ENCODE measurements at regions not wholly inside any gene's neighbourhood (a gene's known extent, or its start where the extent isn't known, plus 50 kb on each side); places are given as distances from the start of the nearest gene placed in this dataset.
"Not testable (repeated sequence)": the region's sequence is repeated elsewhere in the genome, so short reads cannot be mapped to it uniquely, and the experiment has no call there.

DNA sequence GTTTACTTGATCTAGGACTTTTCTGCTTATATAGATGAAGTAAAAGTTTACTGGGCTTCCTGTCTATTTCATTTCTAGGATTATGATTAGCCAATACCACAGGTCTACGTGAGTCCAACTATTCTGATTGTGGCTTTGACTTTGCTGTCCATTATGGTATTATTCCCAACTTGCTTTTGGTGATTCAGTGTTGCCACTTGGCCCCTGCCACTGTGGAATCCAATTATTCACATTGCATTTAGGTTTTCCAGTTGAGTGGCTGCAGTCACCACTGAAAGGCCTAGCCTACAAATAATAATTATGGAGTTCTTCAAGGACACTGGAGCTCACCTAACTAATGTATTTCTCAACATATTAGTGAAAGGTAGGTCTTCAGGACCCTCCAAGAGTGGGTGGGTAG is 574.3 kb upstream of the USP24 start:
- no peaks in the 10 kb centered on the region for H3K4me1 Mint-ChIP-seq
- ATAC-seq (replicated peaks) = no peak
- no peak overlapping the region for H3K27ac Mint-ChIP-seq
- H3K27me3 Mint-ChIP-seq = no peaks in the 10 kb centered on the region
- no peak overlapping the region for H3K4me3 Mint-ChIP-seq
- peaks cover 0 to 3% of the 10 kb centered on the region in 2 donors for H3K9me3 Mint-ChIP-seq
- no peak for DNase-seq
- H3K36me3 Mint-ChIP-seq = no peaks in the 10 kb centered on the region

DNA sequence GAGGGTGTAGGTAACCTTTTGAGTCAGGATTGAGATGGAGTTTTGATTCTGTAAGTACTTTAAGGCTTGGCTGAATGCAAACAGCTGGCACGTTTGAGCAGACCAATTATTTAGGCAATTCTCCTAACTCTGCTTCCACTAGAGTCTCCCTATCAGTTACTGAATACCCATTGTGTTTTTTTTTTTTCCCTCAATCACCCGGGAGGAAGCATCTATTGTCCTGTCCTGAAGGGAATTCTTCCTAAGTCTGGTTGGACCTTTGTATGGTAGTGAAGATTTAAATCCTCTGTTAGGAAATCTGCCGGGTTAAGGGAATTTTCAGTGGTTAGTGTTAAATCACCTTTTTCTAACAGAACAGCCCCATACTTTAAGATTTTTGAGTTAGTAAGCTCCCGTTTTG is 571.2 kb upstream of the USP24 start:
- Mint-ChIP-seq H3K27me3 (no peaks in the 10 kb centered on the region), H3K27ac (no peak overlapping the region), H3K4me1 (no peaks in the 10 kb centered on the region), H3K4me3 (no peak overlapping the region), H3K36me3 (no peaks in the 10 kb centered on the region), H3K9me3 (peaks cover 0 to 3% of the 10 kb centered on the region in 2 donors)
- no peak for DNase-seq
- no peak for ATAC-seq (replicated peaks)

DNA sequence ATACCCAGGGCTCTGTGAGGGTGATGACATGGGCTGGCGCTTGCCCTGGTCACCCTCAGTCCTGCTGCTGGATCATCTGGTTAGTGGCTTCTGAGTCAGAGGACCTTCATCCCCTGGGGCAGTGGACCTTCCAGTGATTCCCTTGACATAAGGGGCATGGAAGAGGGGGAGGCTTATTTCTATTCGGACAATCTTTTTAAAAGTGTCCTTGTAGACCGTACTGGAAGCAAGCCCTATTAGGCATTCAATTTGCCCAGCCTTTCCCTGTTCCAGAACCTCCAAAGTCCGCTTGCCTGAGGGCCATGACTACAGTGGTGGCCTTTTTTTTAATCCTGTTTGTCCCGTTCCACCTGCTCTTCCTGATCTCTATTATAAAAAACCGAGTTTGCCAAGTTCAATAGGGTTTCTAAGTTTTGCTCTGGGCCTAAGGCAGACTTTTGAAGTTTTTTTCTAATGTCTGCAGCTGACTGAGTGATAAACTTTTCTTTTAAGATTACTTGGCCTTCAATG is 569.8 kb upstream of the USP24 start:
- not testable (repeated sequence) for H3K4me1 Mint-ChIP-seq; H3K27ac Mint-ChIP-seq; ATAC-seq (replicated peaks); H3K4me3 Mint-ChIP-seq; H3K27me3 Mint-ChIP-seq; DNase-seq; H3K9me3 Mint-ChIP-seq; H3K36me3 Mint-ChIP-seq

DNA sequence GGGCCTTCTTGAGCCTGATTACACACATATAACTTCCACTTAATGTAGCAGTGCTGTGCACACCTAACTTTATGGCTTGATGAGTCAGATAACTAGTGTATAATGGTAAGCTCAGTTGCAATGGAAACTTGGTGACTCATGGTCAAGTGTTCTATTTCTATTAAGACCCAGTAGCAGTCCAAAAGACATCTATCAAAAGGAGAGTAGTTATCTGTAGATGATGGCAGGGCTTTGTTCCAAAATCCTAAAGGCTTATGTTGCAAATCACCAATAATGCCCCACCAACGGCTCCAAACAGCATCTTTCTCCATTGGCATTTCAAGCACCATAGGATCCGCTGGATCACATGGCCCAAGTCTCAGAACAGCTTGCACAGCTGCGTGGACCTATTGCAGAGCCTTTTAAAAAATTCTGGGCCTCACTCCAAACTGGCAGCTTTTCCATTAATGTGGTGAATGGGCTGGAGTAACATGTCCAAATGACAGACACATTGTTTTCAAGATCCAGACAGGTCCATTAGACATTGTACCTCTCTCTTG is 566.8 kb upstream of the USP24 start:
- no peaks in the 10 kb centered on the region for H3K36me3 Mint-ChIP-seq
- H3K27ac Mint-ChIP-seq = no peak overlapping the region
- no peak overlapping the region for H3K4me3 Mint-ChIP-seq
- H3K9me3 Mint-ChIP-seq = peaks cover 0 to 3% of the 10 kb centered on the region in 2 donors
- no peaks in the 10 kb centered on the region for H3K4me1 Mint-ChIP-seq
- ATAC-seq (replicated peaks) (peak in 1 of 2 donors; percentile 12), DNase-seq (no peak)
- H3K27me3 Mint-ChIP-seq = peaks cover 0 to 6% of the 10 kb centered on the region in 2 donors

DNA sequence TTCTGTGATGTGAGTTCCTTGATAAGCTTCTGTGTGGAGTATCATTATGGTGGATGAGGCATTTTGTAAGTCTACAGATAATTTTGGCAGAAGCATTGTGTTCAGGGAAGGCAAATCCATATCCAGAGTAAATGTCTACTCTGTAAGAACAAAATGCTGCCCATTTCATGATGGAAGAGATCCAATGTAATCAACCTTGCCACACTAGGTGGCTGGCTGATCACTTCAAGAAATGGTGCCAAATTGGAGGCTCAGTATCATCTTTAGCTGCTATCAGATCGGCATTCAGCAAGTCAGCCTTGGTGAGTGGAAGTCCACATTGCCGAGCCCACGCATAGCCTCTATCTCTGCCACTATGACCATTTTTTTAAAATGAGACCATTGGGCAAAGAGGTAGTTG is 565.8 kb upstream of the USP24 start:
- no peak overlapping the region for H3K27ac Mint-ChIP-seq
- no peak for ATAC-seq (replicated peaks)
- H3K4me3 Mint-ChIP-seq = no peak overlapping the region
- no peaks in the 10 kb centered on the region for H3K4me1 Mint-ChIP-seq
- DNase-seq = no peak
- peaks cover 0 to 3% of the 10 kb centered on the region in 2 donors for H3K9me3 Mint-ChIP-seq
- H3K36me3 Mint-ChIP-seq = no peaks in the 10 kb centered on the region
- peaks cover 0 to 9% of the 10 kb centered on the region in 2 donors for H3K27me3 Mint-ChIP-seq

DNA sequence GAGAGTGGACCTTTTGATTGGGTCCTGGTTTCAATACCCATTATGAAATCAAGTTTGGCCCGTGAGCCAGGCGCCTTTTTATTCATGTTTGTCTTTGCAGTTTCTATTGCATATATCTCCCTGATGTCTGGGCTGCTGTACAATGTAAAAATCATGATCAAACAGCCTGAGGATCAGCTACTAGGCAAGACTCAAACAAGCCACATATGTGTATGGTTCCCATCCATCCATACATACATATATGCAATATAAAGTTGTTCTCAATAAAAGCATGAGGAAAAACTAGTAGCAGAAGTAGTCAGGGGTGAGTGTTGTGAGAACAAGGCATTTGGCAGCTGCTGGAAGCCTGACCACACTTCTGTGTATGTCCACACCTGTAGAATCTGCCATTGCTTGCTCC is 562.4 kb upstream of the USP24 start:
- peaks cover 5% of the 10 kb centered on the region in 2 donors for H3K9me3 Mint-ChIP-seq
- no peaks in the 10 kb centered on the region for H3K36me3 Mint-ChIP-seq
- H3K27me3 Mint-ChIP-seq = peaks cover 5 to 9% of the 10 kb centered on the region in 2 donors
- H3K4me1 Mint-ChIP-seq = no peaks in the 10 kb centered on the region
- H3K27ac Mint-ChIP-seq = no peak overlapping the region
- DNase-seq = no peak
- no peak overlapping the region for H3K4me3 Mint-ChIP-seq
- no peak for ATAC-seq (replicated peaks)

DNA sequence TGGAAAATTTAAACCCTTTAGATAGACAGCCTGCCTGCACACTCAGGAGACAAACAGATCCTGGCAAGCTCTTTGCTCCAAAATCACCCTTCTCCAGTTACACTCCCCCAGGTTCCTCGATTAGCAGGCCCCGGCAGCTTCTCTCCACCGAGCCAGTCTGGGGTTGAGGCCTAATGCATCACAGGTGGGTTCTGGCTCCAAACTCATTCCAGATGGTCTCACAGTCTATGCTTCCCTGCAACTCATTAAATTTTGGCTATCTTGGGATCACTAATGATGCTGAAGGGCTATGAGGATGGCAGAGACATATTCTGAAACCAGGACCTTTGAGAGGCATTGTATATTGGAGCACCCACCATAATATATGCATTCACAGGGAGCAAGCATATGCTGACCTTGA is 559.8 kb upstream of the USP24 start:
- Mint-ChIP-seq H3K27ac (no peak overlapping the region), H3K36me3 (no peaks in the 10 kb centered on the region), H3K4me1 (no peaks in the 10 kb centered on the region), H3K27me3 (peaks cover 5 to 9% of the 10 kb centered on the region in 2 donors), H3K9me3 (peaks cover 5% of the 10 kb centered on the region in 2 donors), H3K4me3 (no peak overlapping the region)
- DNase-seq (no peak), ATAC-seq (replicated peaks) (no peak)

DNA sequence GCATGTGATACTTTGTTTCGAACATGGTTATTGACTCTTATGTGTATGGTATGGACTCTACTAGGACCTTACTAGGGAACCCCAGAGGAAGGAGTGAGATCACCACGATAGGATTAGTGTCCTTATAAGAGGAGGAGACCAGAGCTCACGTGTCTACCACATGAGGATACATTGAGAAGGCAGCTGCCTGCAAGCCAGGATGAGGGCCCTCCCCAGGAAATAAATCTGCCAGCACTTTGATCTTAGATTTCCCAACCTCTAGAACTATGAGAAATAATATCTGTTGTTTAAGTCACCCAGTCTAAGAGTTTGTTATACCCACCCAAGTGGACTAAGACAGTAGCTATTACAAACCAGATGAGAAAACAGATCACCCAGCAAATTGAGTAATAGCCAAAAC is 559.3 kb upstream of the USP24 start:
- Mint-ChIP-seq H3K4me1 (no peaks in the 10 kb centered on the region), H3K4me3 (no peak overlapping the region), H3K36me3 (no peaks in the 10 kb centered on the region), H3K27me3 (peaks cover 5 to 6% of the 10 kb centered on the region in 2 donors), H3K9me3 (peaks cover 5% of the 10 kb centered on the region in 2 donors), H3K27ac (no peak overlapping the region)
- ATAC-seq (replicated peaks) (no peak), DNase-seq (no peak)

DNA sequence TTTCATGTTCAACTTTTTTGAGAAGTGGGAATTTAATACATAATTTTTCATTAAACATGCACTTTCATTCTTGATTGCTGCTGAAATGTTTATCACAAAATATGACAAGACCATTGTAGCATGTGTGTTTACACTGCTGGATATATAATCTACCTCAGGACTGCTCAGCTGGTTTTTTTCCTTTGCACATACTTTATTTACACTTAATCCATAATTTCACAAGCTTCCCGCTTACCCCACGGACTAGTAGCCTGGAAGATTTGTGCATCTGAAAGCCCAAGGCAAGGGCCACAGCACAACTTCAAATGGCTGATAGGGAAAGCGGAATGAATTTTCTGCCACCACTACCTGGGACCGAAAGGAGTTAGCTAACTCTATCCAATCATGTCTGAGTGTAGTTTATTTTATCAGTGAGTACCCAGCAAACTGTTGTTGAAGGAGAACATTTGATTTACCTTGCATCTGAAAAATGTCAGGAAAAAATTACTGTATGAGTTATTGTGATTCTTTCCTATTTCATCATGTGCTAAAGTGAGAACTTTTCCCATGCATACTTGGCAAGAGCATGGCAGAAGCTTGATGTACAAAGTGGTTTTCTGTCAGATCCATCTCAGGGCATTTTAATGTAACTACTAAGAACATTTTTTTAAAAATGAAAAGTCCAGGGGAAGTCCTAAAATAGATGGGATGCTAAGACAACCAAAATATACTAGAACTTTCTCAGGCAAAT is 558.2 kb upstream of the USP24 start:
- Mint-ChIP-seq H3K36me3 (no peaks in the 10 kb centered on the region), H3K4me3 (no peak overlapping the region), H3K27me3 (peaks cover 5 to 6% of the 10 kb centered on the region in 2 donors), H3K4me1 (no peaks in the 10 kb centered on the region), H3K9me3 (peaks cover 5 to 7% of the 10 kb centered on the region in 2 donors), H3K27ac (no peak overlapping the region)
- no peak for ATAC-seq (replicated peaks)
- no peak for DNase-seq

DNA sequence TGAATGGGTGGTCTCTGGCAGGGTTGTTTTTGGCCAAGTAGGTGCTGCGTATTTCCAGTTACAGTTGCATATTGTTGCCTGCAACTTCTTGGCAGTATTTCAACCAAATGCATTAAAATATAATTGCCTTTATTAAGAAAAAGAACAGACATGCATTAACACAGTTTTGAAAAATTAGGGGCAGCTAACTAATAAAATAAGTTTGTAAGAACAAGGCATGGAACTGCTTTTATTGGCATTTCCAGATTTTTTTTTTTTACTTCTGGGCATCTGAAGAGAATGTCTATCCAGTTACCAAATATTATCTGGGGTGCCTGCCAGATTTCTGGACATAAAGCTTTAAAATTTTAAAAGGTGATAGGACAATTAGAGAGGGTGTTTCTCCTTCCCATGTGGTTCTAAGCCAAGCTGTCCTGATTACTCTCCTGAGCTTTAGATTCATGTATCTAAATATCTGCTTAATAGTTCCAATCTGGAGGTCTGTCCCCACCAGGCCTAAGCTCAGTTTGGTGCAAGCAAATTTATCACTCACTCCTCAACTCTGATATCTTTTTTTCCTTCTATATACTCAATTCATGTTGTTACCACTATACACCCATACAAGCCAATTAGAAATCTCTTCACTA is 553.3 kb upstream of the USP24 start:
- no peak overlapping the region for H3K27ac Mint-ChIP-seq
- no peaks in the 10 kb centered on the region for H3K36me3 Mint-ChIP-seq
- H3K4me3 Mint-ChIP-seq = no peak overlapping the region
- H3K9me3 Mint-ChIP-seq = peaks cover 0 to 4% of the 10 kb centered on the region in 2 donors
- H3K4me1 Mint-ChIP-seq = no peaks in the 10 kb centered on the region
- no peak for DNase-seq
- ATAC-seq (replicated peaks) = no peak
- peaks cover 0 to 3% of the 10 kb centered on the region in 2 donors for H3K27me3 Mint-ChIP-seq

DNA sequence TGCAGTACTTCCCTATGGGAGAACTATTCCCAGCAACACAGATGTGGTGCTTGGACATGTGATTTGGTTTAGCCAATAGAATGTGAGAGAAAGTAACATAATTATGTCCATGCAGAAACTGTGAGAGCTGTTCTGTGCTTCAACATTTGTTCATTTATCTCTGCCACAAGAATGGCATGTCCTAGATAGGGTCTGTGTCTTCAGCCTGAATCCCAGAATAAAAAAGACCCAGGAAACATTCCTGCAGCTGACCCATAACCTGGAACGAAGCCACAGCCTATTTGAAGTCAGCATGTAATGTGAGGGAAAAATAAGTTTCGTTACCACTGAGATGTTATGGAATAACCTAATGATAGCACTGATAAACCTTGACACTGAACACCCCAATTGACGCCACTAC is 552.0 kb upstream of the USP24 start:
- peaks cover 0 to 3% of the 10 kb centered on the region in 2 donors for H3K27me3 Mint-ChIP-seq
- H3K27ac Mint-ChIP-seq = no peak overlapping the region
- DNase-seq (no peak), ATAC-seq (replicated peaks) (no peak)
- no peaks in the 10 kb centered on the region for H3K36me3 Mint-ChIP-seq
- H3K4me3 Mint-ChIP-seq = no peak overlapping the region
- H3K4me1 Mint-ChIP-seq = no peaks in the 10 kb centered on the region
- peaks cover 0 to 6% of the 10 kb centered on the region in 2 donors for H3K9me3 Mint-ChIP-seq

DNA sequence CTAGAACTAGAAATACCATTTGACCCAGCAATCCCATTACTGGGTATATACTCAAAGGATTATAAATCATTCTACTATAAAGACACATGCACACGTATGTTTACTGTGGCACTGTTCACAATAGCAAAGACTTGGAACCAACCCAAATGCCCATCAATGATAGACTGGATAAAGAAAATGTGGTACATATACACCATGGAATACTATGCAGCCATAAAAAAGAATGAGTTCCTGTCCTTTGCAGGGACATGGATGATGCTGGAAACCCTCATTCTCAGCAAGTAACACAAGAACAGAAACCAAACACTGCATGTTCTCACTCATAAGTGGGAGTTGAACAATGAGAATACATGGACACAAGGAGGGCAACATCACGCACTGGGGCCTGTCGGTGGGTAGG is 550.3 kb upstream of the USP24 start:
- not testable (repeated sequence) for H3K4me1 Mint-ChIP-seq; H3K4me3 Mint-ChIP-seq; H3K27me3 Mint-ChIP-seq; H3K27ac Mint-ChIP-seq; H3K9me3 Mint-ChIP-seq; ATAC-seq (replicated peaks); DNase-seq; H3K36me3 Mint-ChIP-seq

DNA sequence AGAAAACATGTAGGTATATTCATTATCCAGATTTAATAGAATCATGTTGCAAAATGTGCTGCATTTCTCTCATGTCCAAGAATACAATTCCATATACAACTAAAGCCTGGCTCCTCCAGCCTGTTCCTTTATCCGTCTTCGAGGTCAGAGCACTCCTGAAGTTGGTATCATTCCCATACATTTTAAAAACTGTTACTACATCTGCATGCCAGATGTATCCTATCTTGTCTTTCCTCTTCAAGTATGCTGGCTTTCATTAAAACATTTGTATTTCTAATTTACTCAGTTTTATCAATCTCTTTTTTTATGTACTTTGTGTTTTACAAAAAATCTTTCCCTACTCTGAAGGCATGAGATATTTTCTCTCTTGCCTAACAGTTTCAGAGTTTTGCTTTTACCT is 536.6 kb upstream of the USP24 start:
- no peak overlapping the region for H3K27ac Mint-ChIP-seq
- DNase-seq = no peak
- no peaks in the 10 kb centered on the region for H3K4me1 Mint-ChIP-seq
- no peaks in the 10 kb centered on the region for H3K36me3 Mint-ChIP-seq
- ATAC-seq (replicated peaks) = no peak
- peaks cover 4 to 5% of the 10 kb centered on the region in 2 donors for H3K9me3 Mint-ChIP-seq
- peaks cover 11 to 21% of the 10 kb centered on the region in 2 donors for H3K27me3 Mint-ChIP-seq
- H3K4me3 Mint-ChIP-seq = no peak overlapping the region

DNA sequence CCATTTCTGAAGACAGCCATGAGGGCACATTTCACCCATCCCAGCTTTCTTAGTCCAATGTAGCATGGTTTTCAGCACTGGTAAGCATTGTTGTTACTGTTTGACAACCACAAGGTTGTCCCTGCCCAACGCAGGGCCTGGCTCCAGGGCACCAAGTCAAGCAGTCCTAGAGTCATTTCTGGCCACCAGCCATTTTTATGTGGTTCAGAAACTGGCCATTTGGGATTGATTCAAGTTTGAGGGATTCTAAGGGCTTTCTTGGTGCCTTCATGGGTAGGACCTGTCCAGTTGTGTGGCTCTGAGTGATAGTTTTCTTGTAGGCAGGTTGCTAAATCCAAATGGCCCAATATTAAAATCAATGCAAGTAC is 535.4 kb upstream of the USP24 start:
- Mint-ChIP-seq H3K4me1 (no peaks in the 10 kb centered on the region), H3K27me3 (peaks cover 7 to 21% of the 10 kb centered on the region in 2 donors), H3K27ac (no peak overlapping the region), H3K9me3 (peaks cover 5 to 11% of the 10 kb centered on the region in 2 donors), H3K4me3 (no peak overlapping the region), H3K36me3 (no peaks in the 10 kb centered on the region)
- ATAC-seq (replicated peaks) (no peak), DNase-seq (no peak)
